ENCODE measurements at regions not wholly inside any gene's neighbourhood (a gene's known extent, or its start where the extent isn't known, plus 50 kb on each side); places are given as distances from the start of the nearest gene placed in this dataset.

DNA sequence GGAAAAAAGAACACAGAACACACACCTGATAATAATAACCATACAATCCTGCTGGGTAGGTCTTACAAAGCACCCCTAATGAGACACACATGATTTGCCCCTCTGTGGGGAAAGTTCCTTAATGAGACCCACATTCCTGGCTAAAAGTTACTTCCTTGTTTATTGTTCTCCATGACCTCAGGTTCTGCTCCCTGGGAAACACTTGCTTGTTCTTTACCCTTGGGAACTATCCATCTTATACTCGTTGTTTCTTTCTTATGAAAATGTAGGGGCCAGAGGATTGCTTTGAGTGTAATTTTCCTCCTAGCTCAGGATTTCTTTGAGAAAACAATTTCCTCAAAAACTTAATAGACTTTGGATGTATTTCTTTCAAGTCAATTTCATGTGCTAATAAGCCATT lies 52.1 kb upstream of the PCDH10 start:
- no peak overlapping the region for H3K4me3 ChIP-seq (ENCODE audit: control insufficient read depth, low read depth, low read length)
- no peak for TF ChIP-seq CTCF (conservative IDR thresholded peaks at IDR 0.05; ENCODE audit: control insufficient read depth, insufficient read depth, low read depth, low read length)
- DNase-seq (ENCODE audit: low read depth): no peak

All from fibroblast of mammary gland (primary cell).